BJ (cell line): ENCODE measurements at regions not wholly inside any gene's neighbourhood (a gene's known extent, or its start where the extent isn't known, plus 50 kb on each side); places are given as distances from the start of the nearest gene placed in this dataset.
A peak's percentile ranks its signal among the peaks of the same experiment; 100 is the strongest.

Source experiments
- CTCF ChIA-PET: fragments of 350-600 bp; formaldehyde crosslinking; extraction: SDS; loops from one replicate; lab custom pipeline; 2021; ENCODE audit warnings: antibody characterized with exemption, inconsistent platforms; lab: Yijun Ruan, JAX
- POLR2A ChIA-PET: fragments of 300-600 bp; sonication (Branson Sonifier 250); formaldehyde crosslinking; extraction: SDS; loops from one replicate; lab custom pipeline; 2021; ENCODE audit warnings: antibody characterized with exemption; lab: Charles Lee
- DNase-seq: peaks from one replicate; pipeline ENCODE4 v3.0.0-alpha.2; 2011; ENCODE audit warnings: low read depth
- H3K27me3 ChIP-seq: 2 replicates; pipeline ENCODE4 v1.6.0; 2011; ENCODE audit warnings: low read length; ENCODE audit not compliant: control insufficient read depth, insufficient read depth
- H3K36me3 ChIP-seq: 2 replicates; pipeline ENCODE4 v1.5.1; 2011; ENCODE audit warnings: low read length; ENCODE audit not compliant: control insufficient read depth, insufficient read depth
- H3K4me3 ChIP-seq: 2 replicates; pipeline ENCODE4 v1.5.1; 2011; ENCODE audit warnings: low read depth, mild to moderate bottlenecking, control low read depth, low read length
- TF ChIP-seq, protein P1 (sequence below): IDR thresholded peaks from 2 replicates; pipeline ENCODE4 v1.5.1; 2011; ENCODE audit warnings: low read depth, mild to moderate bottlenecking, control low read depth, inconsistent platforms, low read length, moderate library complexity; ENCODE audit not compliant: insufficient read depth

DNA sequence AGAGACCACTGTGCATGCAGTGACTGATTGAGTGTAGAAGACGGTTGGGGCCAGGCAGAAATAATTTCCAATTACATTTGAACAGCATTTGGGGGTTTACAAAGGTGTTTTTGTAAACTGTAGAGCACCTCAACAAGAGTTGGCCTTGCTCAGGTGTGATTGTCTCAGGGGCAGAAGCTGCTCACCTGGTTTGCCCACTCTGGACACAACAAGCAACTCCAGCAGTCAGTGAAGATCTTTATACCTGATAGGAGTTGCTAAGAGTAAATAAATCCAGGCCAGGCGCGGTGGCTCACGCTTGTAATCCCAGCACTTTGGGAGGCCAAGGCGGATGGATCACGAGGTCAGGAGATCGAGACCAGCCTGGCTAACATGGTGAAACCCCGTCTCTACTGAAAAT lies 221.3 kb downstream of the RAB28 start:
- no peaks in the 10 kb centered on the region for H3K27me3 ChIP-seq
- no peaks in the 10 kb centered on the region for H3K36me3 ChIP-seq
- H3K4me3 ChIP-seq, result no peak overlapping the region
- CTCF ChIA-PET, result no interaction called here
- POLR2A ChIA-PET, result no interaction called here
- no peak for DNase-seq
- TF ChIP-seq, protein P1, sequence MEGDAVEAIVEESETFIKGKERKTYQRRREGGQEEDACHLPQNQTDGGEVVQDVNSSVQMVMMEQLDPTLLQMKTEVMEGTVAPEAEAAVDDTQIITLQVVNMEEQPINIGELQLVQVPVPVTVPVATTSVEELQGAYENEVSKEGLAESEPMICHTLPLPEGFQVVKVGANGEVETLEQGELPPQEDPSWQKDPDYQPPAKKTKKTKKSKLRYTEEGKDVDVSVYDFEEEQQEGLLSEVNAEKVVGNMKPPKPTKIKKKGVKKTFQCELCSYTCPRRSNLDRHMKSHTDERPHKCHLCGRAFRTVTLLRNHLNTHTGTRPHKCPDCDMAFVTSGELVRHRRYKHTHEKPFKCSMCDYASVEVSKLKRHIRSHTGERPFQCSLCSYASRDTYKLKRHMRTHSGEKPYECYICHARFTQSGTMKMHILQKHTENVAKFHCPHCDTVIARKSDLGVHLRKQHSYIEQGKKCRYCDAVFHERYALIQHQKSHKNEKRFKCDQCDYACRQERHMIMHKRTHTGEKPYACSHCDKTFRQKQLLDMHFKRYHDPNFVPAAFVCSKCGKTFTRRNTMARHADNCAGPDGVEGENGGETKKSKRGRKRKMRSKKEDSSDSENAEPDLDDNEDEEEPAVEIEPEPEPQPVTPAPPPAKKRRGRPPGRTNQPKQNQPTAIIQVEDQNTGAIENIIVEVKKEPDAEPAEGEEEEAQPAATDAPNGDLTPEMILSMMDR, result no peak

DNA sequence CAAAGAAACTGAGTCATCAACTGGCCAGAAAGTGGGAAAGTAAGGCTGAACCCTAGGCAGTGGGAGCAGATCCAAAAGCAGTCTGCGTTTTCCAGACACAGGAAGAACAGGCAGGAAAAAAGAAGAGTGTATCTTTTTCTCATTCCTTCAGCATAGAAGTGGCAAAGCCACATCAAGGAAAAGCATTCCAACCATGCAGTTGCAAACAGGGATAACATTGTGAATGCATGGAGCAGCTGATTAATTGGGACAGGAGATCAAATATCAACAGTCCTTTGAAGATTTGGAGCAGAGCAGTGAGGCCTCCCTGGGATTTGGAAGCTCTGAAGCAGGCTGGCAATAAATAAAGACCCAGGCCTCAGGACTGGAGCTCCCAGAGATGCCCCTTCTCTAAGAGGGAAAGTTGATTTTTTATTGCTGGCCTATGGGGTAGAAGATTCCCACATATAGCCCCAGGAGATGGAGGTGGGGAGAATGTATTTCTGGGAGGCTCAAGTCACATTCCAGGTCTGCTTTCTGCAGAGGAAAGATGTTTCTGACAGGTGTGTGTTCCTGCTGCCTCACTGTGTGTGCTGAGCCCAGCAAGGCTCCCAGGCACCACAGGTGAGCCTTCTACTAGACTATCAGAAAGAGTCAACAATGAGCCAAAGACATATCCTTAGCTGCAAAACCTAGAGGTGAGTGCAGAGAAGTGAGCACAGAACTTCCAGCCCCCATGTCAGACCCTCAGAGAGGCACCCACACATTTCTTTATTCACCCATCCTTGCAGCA lies 222.5 kb downstream of the RAB28 start:
- ChIA-PET POLR2A (no interaction called here), CTCF (no interaction called here)
- no peak for DNase-seq
- Histone ChIP-seq H3K4me3 (no peak overlapping the region), H3K36me3 (no peaks in the 10 kb centered on the region), H3K27me3 (no peaks in the 10 kb centered on the region)
- TF ChIP-seq, protein P1, result no peak

DNA sequence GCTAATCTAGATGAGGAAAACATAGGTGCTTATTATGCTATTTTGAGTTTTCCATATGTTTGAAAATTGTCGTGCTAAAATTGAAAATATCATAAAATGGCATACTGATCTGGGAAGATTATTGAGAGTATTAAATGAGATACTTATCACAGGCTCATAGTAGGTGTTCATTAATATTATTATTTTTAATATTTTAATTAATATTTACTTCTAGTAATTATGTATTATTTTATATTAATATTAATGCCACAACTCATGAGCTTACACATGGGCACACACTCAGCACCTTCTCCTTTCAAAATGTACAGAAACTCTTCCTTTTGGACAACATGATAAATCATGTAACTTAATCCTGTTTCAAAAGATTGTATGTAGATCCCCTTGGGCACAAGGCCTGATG lies 223.6 kb downstream of the RAB28 start:
- TF ChIP-seq, protein P1, result no peak
- Histone ChIP-seq H3K27me3 (no peaks in the 10 kb centered on the region), H3K36me3 (no peaks in the 10 kb centered on the region), H3K4me3 (no peak overlapping the region)
- CTCF ChIA-PET, result no interaction called here
- no peak for DNase-seq
- POLR2A ChIA-PET, result no interaction called here

DNA sequence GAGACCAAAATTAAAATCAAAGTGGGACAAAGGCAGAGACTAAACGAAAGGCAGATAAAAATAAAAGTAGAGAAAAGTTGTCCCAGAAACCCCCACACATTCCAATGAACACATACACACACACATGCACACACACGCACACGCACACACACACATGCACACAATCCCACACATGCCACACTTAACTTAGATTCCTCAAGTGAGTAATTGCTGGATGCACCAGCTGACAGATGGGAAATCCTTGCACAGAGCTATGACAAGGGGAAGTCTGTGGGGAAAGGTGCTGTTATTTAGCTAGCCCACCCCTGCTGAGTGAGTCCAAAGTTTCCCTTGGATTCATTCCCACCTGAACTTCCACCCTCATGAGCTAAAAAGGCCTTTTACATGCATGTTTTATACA lies 233.9 kb downstream of the RAB28 start:
- TF ChIP-seq, protein P1, result no peak
- Histone ChIP-seq H3K27me3 (no peaks in the 10 kb centered on the region), H3K36me3 (no peaks in the 10 kb centered on the region), H3K4me3 (no peak overlapping the region)
- POLR2A ChIA-PET, result no interaction called here
- CTCF ChIA-PET, result no interaction called here
- DNase-seq, result no peak

DNA sequence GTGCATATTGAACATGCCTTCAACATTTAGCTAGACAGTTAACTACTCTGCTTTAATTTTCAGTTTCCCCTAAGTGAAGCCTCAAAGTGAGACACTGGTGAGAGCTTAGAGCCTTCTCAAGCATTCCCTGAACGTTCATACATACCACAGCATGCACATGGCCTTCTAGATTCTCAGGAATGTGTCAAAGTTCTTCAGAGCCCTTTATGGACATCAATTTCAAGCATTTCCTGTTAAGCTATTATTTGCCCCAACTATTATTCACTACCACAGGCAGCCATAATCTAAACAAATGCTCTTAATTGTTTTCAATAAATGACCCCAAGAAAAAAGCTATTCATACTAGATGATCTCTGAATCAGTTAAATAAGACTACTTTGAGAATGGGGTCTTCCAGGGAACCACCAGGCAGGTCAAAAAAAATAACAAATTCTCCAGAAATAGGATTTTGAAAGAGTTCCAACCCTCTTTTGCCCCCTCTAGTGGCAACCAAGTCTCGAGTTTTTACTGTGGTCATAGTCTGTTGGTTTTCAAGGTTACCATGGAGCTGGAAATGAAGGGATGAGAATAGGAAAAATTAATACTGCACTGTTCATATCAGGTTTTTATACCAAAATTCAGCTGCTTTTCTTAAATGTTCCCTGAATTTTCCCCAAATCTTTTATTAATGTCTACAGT lies 235.4 kb downstream of the RAB28 start:
- TF ChIP-seq, protein P1, result peak; percentile 33; the same call in 1 of the 2 replicates
- DNase-seq, result no peak
- POLR2A ChIA-PET, result no interaction called here
- H3K36me3 ChIP-seq, result no peaks in the 10 kb centered on the region
- no peaks in the 10 kb centered on the region for H3K27me3 ChIP-seq
- CTCF ChIA-PET, result interaction anchor here (0.7 kb wide), 1 partner anchor 18 kb away, joined by 3 read pairs; no protein-coding TSS in a partner anchor
- H3K4me3 ChIP-seq, result no peak overlapping the region
